BLaER1 (cell line): ENCODE measurements at regions not wholly inside any gene's neighbourhood (a gene's known extent, or its start where the extent isn't known, plus 50 kb on each side); places are given as distances from the start of the nearest gene placed in this dataset.

ENCODE experiments used
- H3K27ac ChIP-seq: shearing (Covaris generic); formaldehyde crosslinking; 2 replicates; pipeline ENCODE4 v1.8.1; 2022
- H3K27me3 ChIP-seq: shearing (Covaris generic); formaldehyde crosslinking; 2 replicates; pipeline ENCODE4 v1.8.1; 2022
- H3K36me3 ChIP-seq: shearing (Covaris generic); formaldehyde crosslinking; 2 replicates; pipeline ENCODE4 v1.8.1; 2022
- H3K4me1 ChIP-seq: shearing (Covaris generic); formaldehyde crosslinking; 2 replicates; pipeline ENCODE4 v1.8.1; 2022
- H3K4me2 ChIP-seq: shearing (Covaris generic); formaldehyde crosslinking; 2 replicates; pipeline ENCODE4 v1.8.1; 2022
- H3K4me3 ChIP-seq: shearing (Covaris generic); formaldehyde crosslinking; 2 replicates; pipeline ENCODE4 v1.8.1; 2022
- H3K9ac ChIP-seq: shearing (Covaris generic); formaldehyde crosslinking; 2 replicates; pipeline ENCODE4 v1.8.1; 2022
- H3K9me3 ChIP-seq: shearing (Covaris generic); formaldehyde crosslinking; 2 replicates; pipeline ENCODE4 v1.8.1; 2022
- H4K20me1 ChIP-seq: shearing (Covaris generic); formaldehyde crosslinking; 2 replicates; pipeline ENCODE4 v1.8.1; 2022
- Cebpa-rat ChIP-seq: shearing (Covaris generic); IDR thresholded peaks from 2 replicates; pipeline ENCODE4 v1.8.1; 2022

- TF ChIP-seq Cebpa-rat = no peak
- H3K4me1 ChIP-seq = no peaks in the 10 kb centered on the region
- H3K4me3 ChIP-seq = no peak overlapping the region
- H3K9me3 ChIP-seq = no peaks in the 10 kb centered on the region
- no peak overlapping the region for H3K4me2 ChIP-seq
- no peaks in the 10 kb centered on the region for H4K20me1 ChIP-seq
- no peaks in the 10 kb centered on the region for H3K36me3 ChIP-seq
- H3K9ac ChIP-seq = no peak overlapping the region
- no peak overlapping the region for H3K27ac ChIP-seq
- H3K27me3 ChIP-seq = no peaks in the 10 kb centered on the region
Observed at GRCh38 chr15:69505956-69506556, 53.4 kb downstream of the RPLP1 start.

DNA sequence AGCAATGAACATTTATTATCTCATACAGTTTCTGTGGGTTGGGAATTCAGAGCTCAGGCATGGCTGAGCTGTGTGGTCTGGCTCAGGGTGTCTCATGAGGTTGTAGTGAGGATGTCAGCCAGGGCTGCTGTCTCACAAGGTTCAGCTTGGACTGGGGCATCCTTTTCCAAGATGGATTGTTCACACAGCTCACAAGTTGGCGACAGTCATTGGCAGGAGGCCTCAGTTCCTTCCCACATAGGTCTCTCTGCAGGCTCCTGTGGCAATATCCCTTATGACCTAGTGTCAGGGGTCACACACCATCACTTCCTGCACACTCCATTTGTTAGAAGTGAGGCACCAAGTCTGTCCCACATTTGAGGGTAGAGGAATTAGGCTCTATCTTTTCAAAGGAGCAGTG, 56.0 kb downstream of the RPLP1 start:
- H3K4me3 ChIP-seq = no peak overlapping the region
- H3K4me1 ChIP-seq = no peaks in the 10 kb centered on the region
- no peak for TF ChIP-seq Cebpa-rat
- H3K27ac ChIP-seq = no peak overlapping the region
- H3K9me3 ChIP-seq = no peaks in the 10 kb centered on the region
- H3K4me2 ChIP-seq = no peak overlapping the region
- no peaks in the 10 kb centered on the region for H3K27me3 ChIP-seq
- H3K9ac ChIP-seq = no peak overlapping the region
- H4K20me1 ChIP-seq = no peaks in the 10 kb centered on the region
- no peaks in the 10 kb centered on the region for H3K36me3 ChIP-seq

- Histone ChIP-seq H4K20me1 (no peaks in the 10 kb centered on the region), H3K4me2 (no peak overlapping the region), H3K9ac (no peak overlapping the region), H3K9me3 (no peaks in the 10 kb centered on the region), H3K4me3 (no peak overlapping the region), H3K27ac (no peak overlapping the region), H3K4me1 (no peaks in the 10 kb centered on the region), H3K36me3 (no peaks in the 10 kb centered on the region), H3K27me3 (no peaks in the 10 kb centered on the region)
- TF ChIP-seq Cebpa-rat = no peak
Observed at GRCh38 chr15:69509131-69509530, 56.5 kb downstream of the RPLP1 start.

- no peaks in the 10 kb centered on the region for H4K20me1 ChIP-seq
- H3K36me3 ChIP-seq = no peaks in the 10 kb centered on the region
- no peak overlapping the region for H3K4me2 ChIP-seq
- H3K27me3 ChIP-seq = no peaks in the 10 kb centered on the region
- H3K9me3 ChIP-seq = peaks cover under 1% of the 10 kb centered on the region
- H3K4me3 ChIP-seq = no peak overlapping the region
- H3K27ac ChIP-seq = no peak overlapping the region
- no peaks in the 10 kb centered on the region for H3K4me1 ChIP-seq
- TF ChIP-seq Cebpa-rat = no peak
- no peak overlapping the region for H3K9ac ChIP-seq
Observed at GRCh38 chr15:69510556-69510955, 57.9 kb downstream of the RPLP1 start.

DNA sequence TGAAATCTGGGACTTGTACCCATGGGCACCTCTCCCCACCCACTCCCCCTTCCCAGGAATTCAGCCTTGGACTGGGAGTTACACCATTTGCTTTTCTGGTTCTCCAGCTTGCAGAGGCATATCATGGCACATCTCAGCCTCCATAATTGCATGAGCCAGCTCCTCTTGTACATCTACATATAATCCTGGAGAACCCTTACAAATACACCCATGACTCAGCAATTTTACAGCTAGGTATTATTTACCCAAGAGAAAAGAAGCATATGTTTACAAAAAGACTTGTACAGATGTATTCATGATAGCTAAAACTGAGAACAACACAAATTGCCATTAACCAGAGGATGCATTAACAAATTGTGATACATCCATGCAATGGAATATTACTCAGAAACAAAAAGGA, 58.4 kb downstream of the RPLP1 start:
- Histone ChIP-seq H4K20me1 (no peaks in the 10 kb centered on the region), H3K36me3 (no peaks in the 10 kb centered on the region), H3K4me3 (no peak overlapping the region), H3K4me1 (no peaks in the 10 kb centered on the region), H3K4me2 (no peak overlapping the region), H3K27me3 (no peaks in the 10 kb centered on the region), H3K9me3 (peaks cover 6% of the 10 kb centered on the region), H3K27ac (no peak overlapping the region), H3K9ac (no peak overlapping the region)
- TF ChIP-seq Cebpa-rat = no peak

DNA sequence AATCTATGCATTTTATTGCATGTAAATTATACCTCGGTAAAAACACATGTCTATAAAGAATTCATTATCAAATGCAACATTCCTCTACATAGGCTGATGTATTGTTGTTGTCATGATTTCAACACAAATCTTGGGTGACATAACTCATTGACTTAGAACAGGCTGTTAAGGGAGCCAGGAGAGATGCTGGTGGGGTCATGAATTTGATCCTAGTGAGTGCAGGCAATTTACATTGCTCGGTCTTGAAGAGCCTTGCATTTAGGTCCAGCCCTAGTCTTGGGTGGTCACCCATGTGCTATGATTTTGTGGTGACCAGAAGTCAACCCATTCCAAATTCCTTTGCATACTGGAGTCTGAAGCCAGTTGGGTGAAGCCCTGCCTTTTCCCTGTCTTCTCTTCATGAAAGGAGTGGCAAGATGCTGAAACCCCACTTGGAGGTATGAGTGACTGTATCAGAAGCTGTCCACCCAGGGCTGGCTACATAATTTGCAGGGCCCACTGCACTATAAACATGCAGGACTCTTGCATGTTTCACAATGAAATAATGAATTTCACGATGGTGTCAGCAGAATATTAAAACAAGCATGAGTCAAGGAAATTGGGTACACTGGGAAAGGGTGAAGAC, 59.2 kb downstream of the RPLP1 start:
- H3K9me3 ChIP-seq = peaks cover 6% of the 10 kb centered on the region
- no peaks in the 10 kb centered on the region for H3K4me1 ChIP-seq
- no peak overlapping the region for H3K9ac ChIP-seq
- no peak overlapping the region for H3K27ac ChIP-seq
- no peaks in the 10 kb centered on the region for H3K36me3 ChIP-seq
- no peak for TF ChIP-seq Cebpa-rat
- no peak overlapping the region for H3K4me2 ChIP-seq
- no peaks in the 10 kb centered on the region for H3K27me3 ChIP-seq
- no peaks in the 10 kb centered on the region for H4K20me1 ChIP-seq
- no peak overlapping the region for H3K4me3 ChIP-seq

DNA sequence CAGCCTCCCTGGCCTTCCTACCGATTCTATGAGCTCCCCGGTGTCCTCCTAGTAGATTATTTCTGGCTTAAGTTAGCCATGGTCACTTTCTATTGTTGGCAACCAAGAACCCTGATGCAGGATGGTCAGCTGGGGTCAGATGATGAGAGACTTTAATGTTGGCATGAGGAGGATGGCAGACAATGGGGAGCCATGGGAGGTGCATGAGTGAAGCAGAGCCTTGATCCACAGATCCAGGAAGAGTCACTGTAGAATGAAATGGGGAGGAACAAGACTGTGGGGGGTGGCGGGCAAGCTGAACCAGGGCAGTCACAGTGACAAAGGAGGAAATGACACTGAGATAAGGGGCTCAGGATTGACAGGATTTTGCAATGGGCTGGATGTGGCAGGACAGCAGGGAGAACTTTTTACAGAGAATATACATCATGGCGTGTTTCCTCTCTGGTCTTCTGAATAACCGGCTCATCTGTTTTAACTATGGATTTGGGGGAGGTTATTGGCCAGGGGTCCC, 60.9 kb downstream of the RPLP1 start:
- H3K27ac ChIP-seq = no peak overlapping the region

GRCh38 chr15:69513986-69514385, 61.4 kb downstream of the RPLP1 start:
- Histone ChIP-seq H3K9ac (no peak overlapping the region), H3K27ac (no peak overlapping the region), H3K4me2 (no peak overlapping the region), H3K36me3 (no peaks in the 10 kb centered on the region), H3K4me3 (no peak overlapping the region), H3K27me3 (no peaks in the 10 kb centered on the region), H3K4me1 (no peaks in the 10 kb centered on the region), H3K9me3 (peaks cover 6% of the 10 kb centered on the region), H4K20me1 (no peaks in the 10 kb centered on the region)
- TF ChIP-seq Cebpa-rat = no peak

More for the DNA sequence above, 60.9 kb downstream of the RPLP1 start:
- Histone ChIP-seq H3K27me3 (no peaks in the 10 kb centered on the region), H4K20me1 (no peaks in the 10 kb centered on the region), H3K9me3 (peaks cover 6% of the 10 kb centered on the region), H3K4me2 (no peak overlapping the region), H3K4me3 (no peak overlapping the region), H3K36me3 (no peaks in the 10 kb centered on the region), H3K9ac (no peak overlapping the region), H3K4me1 (no peaks in the 10 kb centered on the region)
- TF ChIP-seq Cebpa-rat = no peak

GRCh38 chr15:69515508-69515907, 62.9 kb downstream of the RPLP1 start:
- Histone ChIP-seq H3K9ac (no peak overlapping the region), H4K20me1 (no peaks in the 10 kb centered on the region), H3K4me2 (no peak overlapping the region), H3K4me1 (no peaks in the 10 kb centered on the region), H3K9me3 (peaks cover 6% of the 10 kb centered on the region), H3K27ac (no peak overlapping the region), H3K27me3 (no peaks in the 10 kb centered on the region), H3K4me3 (no peak overlapping the region), H3K36me3 (no peaks in the 10 kb centered on the region)
- no peak for TF ChIP-seq Cebpa-rat

- Histone ChIP-seq H4K20me1 (no peaks in the 10 kb centered on the region), H3K9ac (no peak overlapping the region), H3K4me2 (no peak overlapping the region), H3K4me1 (no peaks in the 10 kb centered on the region), H3K36me3 (no peaks in the 10 kb centered on the region), H3K4me3 (no peak overlapping the region), H3K27ac (no peak overlapping the region), H3K27me3 (no peaks in the 10 kb centered on the region), H3K9me3 (peaks cover 6% of the 10 kb centered on the region)
- TF ChIP-seq Cebpa-rat = no peak
Observed at GRCh38 chr15:69515926-69516325, 63.3 kb downstream of the RPLP1 start.
